Liver (tissue), 3 donors: ENCODE measurements at regions not wholly inside any gene's neighbourhood (a gene's known extent, or its start where the extent isn't known, plus 50 kb on each side); places are given as distances from the start of the nearest gene placed in this dataset.

Experiments
- FOXA1 ChIP-seq: IDR thresholded peaks from 2 replicates; pipeline ENCODE4 v1.6.1; 2016; ENCODE audit warnings: antibody characterized with exemption
- GABPA ChIP-seq, 2 donors: IDR thresholded peaks in 1 of 2; conservative IDR thresholded peaks in 1 of 2; 2 replicates each; pipeline ENCODE4 v1.6.1; 2016; ENCODE audit warnings: antibody characterized with exemption in 2 of 2, mild to moderate bottlenecking in 1 of 2, moderate library complexity in 1 of 2
- NR2F2 ChIP-seq: IDR thresholded peaks from 2 replicates; pipeline ENCODE4 v1.6.1; 2016; ENCODE audit warnings: antibody characterized with exemption
- RAD21 ChIP-seq, 2 donors: IDR thresholded peaks; 2 replicates each; pipeline ENCODE4 v1.6.1; 2016; ENCODE audit warnings: antibody characterized with exemption in 2 of 2, mild to moderate bottlenecking in 2 of 2
- SP1 ChIP-seq: IDR thresholded peaks from 2 replicates; pipeline ENCODE4 v1.6.1; 2018; ENCODE audit warnings: antibody characterized with exemption, mild to moderate bottlenecking
- YY1 ChIP-seq: IDR thresholded peaks from 2 replicates; pipeline ENCODE4 v1.6.1; 2016; ENCODE audit warnings: antibody characterized with exemption, mild to moderate bottlenecking
- TF ChIP-seq, protein P1 (sequence below): IDR thresholded peaks from 2 replicates; pipeline ENCODE4 v1.6.1; 2016; ENCODE audit warnings: antibody characterized with exemption
- TF ChIP-seq, protein P2 (sequence below): fragments of 150-350 bp; IDR thresholded peaks from 2 replicates; pipeline ENCODE4 v1.5.1; 2017; ENCODE audit warnings: improper control_type of control experiment, low read depth, low read length; ENCODE audit not compliant: missing input control
- TF ChIP-seq, protein P3 (sequence below): IDR thresholded peaks from 2 replicates; pipeline ENCODE4 v1.6.1; 2016; ENCODE audit warnings: antibody characterized with exemption
- TF ChIP-seq, protein P4 (sequence below): IDR thresholded peaks from 2 replicates; pipeline ENCODE4 v1.6.1; 2016; ENCODE audit warnings: antibody characterized with exemption, mild to moderate bottlenecking
- donor health status: healthy.
- donor health status: healthy.

DNA sequence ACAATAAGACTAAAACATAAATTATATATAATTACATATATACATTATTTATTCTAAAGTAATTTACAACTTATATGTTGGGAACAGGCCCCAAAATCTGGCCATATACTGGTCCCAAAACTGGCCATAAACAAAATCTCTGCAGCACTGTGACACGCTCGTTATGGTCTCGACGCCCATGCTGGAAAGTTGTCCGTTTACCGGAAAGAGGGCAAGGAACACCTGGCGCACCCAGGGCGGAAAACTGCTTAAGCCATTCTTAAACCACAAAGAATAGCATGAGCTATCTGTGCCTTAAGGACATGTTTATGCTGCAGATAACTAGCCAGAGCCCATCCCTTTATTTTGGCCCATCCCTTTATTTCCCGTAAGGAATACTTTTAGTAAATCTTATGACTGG is 164.9 kb downstream of the CENPW start:
- TF ChIP-seq FOXA1, result no peak
- TF ChIP-seq, protein P1, sequence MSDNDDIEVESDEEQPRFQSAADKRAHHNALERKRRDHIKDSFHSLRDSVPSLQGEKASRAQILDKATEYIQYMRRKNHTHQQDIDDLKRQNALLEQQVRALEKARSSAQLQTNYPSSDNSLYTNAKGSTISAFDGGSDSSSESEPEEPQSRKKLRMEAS, result no peak
- TF ChIP-seq, protein P2, sequence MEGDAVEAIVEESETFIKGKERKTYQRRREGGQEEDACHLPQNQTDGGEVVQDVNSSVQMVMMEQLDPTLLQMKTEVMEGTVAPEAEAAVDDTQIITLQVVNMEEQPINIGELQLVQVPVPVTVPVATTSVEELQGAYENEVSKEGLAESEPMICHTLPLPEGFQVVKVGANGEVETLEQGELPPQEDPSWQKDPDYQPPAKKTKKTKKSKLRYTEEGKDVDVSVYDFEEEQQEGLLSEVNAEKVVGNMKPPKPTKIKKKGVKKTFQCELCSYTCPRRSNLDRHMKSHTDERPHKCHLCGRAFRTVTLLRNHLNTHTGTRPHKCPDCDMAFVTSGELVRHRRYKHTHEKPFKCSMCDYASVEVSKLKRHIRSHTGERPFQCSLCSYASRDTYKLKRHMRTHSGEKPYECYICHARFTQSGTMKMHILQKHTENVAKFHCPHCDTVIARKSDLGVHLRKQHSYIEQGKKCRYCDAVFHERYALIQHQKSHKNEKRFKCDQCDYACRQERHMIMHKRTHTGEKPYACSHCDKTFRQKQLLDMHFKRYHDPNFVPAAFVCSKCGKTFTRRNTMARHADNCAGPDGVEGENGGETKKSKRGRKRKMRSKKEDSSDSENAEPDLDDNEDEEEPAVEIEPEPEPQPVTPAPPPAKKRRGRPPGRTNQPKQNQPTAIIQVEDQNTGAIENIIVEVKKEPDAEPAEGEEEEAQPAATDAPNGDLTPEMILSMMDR, result no peak
- TF ChIP-seq, protein P3, sequence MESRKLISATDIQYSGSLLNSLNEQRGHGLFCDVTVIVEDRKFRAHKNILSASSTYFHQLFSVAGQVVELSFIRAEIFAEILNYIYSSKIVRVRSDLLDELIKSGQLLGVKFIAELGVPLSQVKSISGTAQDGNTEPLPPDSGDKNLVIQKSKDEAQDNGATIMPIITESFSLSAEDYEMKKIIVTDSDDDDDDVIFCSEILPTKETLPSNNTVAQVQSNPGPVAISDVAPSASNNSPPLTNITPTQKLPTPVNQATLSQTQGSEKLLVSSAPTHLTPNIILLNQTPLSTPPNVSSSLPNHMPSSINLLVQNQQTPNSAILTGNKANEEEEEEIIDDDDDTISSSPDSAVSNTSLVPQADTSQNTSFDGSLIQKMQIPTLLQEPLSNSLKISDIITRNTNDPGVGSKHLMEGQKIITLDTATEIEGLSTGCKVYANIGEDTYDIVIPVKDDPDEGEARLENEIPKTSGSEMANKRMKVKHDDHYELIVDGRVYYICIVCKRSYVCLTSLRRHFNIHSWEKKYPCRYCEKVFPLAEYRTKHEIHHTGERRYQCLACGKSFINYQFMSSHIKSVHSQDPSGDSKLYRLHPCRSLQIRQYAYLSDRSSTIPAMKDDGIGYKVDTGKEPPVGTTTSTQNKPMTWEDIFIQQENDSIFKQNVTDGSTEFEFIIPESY, result no peak
- TF ChIP-seq YY1, result no peak
- TF ChIP-seq, protein P4, sequence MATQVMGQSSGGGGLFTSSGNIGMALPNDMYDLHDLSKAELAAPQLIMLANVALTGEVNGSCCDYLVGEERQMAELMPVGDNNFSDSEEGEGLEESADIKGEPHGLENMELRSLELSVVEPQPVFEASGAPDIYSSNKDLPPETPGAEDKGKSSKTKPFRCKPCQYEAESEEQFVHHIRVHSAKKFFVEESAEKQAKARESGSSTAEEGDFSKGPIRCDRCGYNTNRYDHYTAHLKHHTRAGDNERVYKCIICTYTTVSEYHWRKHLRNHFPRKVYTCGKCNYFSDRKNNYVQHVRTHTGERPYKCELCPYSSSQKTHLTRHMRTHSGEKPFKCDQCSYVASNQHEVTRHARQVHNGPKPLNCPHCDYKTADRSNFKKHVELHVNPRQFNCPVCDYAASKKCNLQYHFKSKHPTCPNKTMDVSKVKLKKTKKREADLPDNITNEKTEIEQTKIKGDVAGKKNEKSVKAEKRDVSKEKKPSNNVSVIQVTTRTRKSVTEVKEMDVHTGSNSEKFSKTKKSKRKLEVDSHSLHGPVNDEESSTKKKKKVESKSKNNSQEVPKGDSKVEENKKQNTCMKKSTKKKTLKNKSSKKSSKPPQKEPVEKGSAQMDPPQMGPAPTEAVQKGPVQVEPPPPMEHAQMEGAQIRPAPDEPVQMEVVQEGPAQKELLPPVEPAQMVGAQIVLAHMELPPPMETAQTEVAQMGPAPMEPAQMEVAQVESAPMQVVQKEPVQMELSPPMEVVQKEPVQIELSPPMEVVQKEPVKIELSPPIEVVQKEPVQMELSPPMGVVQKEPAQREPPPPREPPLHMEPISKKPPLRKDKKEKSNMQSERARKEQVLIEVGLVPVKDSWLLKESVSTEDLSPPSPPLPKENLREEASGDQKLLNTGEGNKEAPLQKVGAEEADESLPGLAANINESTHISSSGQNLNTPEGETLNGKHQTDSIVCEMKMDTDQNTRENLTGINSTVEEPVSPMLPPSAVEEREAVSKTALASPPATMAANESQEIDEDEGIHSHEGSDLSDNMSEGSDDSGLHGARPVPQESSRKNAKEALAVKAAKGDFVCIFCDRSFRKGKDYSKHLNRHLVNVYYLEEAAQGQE, result no peak
- no peak for TF ChIP-seq SP1
- no peak for TF ChIP-seq GABPA (IDR thresholded peaks at IDR 0.05 in 1 of 2, conservative IDR thresholded peaks at IDR 0.05 in 1 of 2)
- TF ChIP-seq NR2F2, result no peak
- no peak for TF ChIP-seq RAD21 (IDR thresholded peaks at IDR 0.05)
